ENCODE measurements at regions not wholly inside any gene's neighbourhood (a gene's known extent, or its start where the extent isn't known, plus 50 kb on each side); places are given as distances from the start of the nearest gene placed in this dataset.

DNA sequence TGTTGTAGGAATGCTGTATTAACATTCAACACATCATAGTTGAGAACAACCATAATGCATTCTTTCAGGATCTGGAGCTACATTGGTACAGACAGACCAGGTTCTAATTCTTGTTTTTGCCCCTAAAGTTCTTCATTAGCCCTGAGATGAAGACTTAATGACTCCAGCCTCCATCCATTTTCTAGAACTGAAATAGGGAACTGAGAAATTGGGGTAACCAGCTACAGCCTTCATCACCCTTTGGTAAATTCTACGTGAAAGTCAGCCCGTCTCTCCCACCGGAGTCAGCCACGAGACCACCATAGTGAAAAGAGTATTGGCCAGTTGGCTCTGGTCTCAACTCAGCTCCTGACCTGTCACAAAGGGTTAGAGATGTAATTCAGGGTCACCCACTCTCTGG is 164.0 kb downstream of the NUAK1 start:
- peaks cover 0 to 2% (median 0%) of the 10 kb centered on the region in 5 experiments for H3K27me3 ChIP-seq (replicated peaks in 2 of 5; ENCODE audit: control insufficient read depth in 4 of 5, insufficient read depth in 5 of 5, low read length in 4 of 5)
- no peak overlapping the region for H3K4me3 ChIP-seq (ENCODE audit: control insufficient read depth in 1 of 7, extremely low read depth in 1 of 7, insufficient read depth in 4 of 7, low read depth in 2 of 7, low read length in 6 of 7)
- ChIA-PET CTCF (interaction anchor here (0.9 kb wide), 1 partner anchor 18 kb away, joined by 3 read pairs; no protein-coding TSS in a partner anchor), POLR2A (no interaction called here)
- H3K9me3 ChIP-seq (ENCODE audit: control extremely low read depth in 1 of 5, control insufficient read depth in 4 of 5, insufficient read depth in 2 of 5, low read depth in 1 of 5, low read length in 4 of 5): no peaks in the 10 kb centered on the region
- no peaks in the 10 kb centered on the region for H3K36me3 ChIP-seq (ENCODE audit: control insufficient read depth in 4 of 4, insufficient read depth in 4 of 4, low read length in 3 of 4)
- DNase-seq: no peak
- H3K27ac ChIP-seq (ENCODE audit: insufficient read depth in 1 of 2, low read depth in 1 of 2, low read length in 2 of 2, poor library complexity in 1 of 2, severe bottlenecking in 2 of 2): no peak overlapping the region
- 98% methylated on average over 4 of the region's 4 CpGs for WGBS (ENCODE audit: insufficient coverage)
- H3K4me1 ChIP-seq (ENCODE audit: control extremely low read depth in 1 of 4, control insufficient read depth in 4 of 4, insufficient read depth in 4 of 4, low read length in 3 of 4): no peaks in the 10 kb centered on the region

DNA sequence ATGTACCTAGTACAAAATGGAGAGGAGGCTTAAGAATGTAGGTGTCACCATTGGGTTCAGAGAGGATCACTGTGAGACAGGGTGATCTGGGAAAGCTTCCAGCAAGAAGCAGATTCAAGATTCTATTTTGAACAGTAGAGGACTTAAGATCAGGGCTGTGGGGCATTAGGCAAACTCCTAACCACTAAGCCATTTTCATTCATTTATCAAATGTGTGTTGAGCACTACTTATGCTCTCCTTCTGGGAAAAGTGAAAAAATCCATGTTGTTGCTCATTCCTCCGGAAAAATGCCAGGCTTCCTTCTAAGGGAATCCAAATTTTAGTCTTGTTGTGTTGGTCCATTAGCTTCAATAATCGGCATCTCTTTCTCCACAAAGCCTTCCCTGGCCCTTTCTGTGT is 163.4 kb downstream of the NUAK1 start:
- no peak overlapping the region for H3K4me3 ChIP-seq (ENCODE audit: control insufficient read depth in 1 of 7, extremely low read depth in 1 of 7, insufficient read depth in 4 of 7, low read depth in 2 of 7, low read length in 6 of 7)
- no peaks in the 10 kb centered on the region for H3K36me3 ChIP-seq (ENCODE audit: control insufficient read depth in 4 of 4, insufficient read depth in 4 of 4, low read length in 3 of 4)
- no peaks in the 10 kb centered on the region for H3K4me1 ChIP-seq (ENCODE audit: control extremely low read depth in 1 of 4, control insufficient read depth in 4 of 4, insufficient read depth in 4 of 4, low read length in 3 of 4)
- no peaks in the 10 kb centered on the region for H3K9me3 ChIP-seq (ENCODE audit: control extremely low read depth in 1 of 5, control insufficient read depth in 4 of 5, insufficient read depth in 2 of 5, low read depth in 1 of 5, low read length in 4 of 5)
- peaks cover 0 to 2% (median 0%) of the 10 kb centered on the region in 5 experiments for H3K27me3 ChIP-seq (replicated peaks in 2 of 5; ENCODE audit: control insufficient read depth in 4 of 5, insufficient read depth in 5 of 5, low read length in 4 of 5)
- 100% methylated on average over 1 of the region's 2 CpGs for WGBS (ENCODE audit: insufficient coverage)
- CTCF ChIA-PET: interaction anchor here (0.9 kb wide), 1 partner anchor 18 kb away, joined by 3 read pairs; no protein-coding TSS in a partner anchor
- DNase-seq: no peak
- POLR2A ChIA-PET: no interaction called here
- H3K27ac ChIP-seq (ENCODE audit: insufficient read depth in 1 of 2, low read depth in 1 of 2, low read length in 2 of 2, poor library complexity in 1 of 2, severe bottlenecking in 2 of 2): no peak overlapping the region

DNA sequence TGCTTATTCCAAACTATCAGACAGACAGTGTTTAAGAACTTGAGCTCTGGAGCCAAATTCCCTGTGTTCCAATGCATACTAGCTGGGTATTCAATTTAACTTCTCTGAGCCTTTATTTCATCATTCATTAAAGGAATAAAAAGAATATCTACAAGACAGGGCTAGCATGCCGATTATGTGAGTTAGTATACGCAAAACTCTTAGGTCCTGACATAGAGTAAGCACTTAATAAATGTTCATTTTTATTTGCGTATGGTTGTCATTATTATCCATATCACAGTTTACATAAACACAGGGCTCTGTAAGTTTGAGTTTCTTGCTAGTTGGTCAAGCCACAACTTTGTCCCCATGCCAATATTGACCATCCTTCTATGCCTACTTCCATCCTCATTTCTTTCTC is 161.5 kb downstream of the NUAK1 start:
- no peak for DNase-seq
- POLR2A ChIA-PET: no interaction called here
- Histone ChIP-seq H3K9me3 (ENCODE audit: control extremely low read depth in 1 of 5, control insufficient read depth in 4 of 5, insufficient read depth in 2 of 5, low read depth in 1 of 5, low read length in 4 of 5) (no peaks in the 10 kb centered on the region), H3K27me3 (replicated peaks in 2 of 5; ENCODE audit: control insufficient read depth in 4 of 5, insufficient read depth in 5 of 5, low read length in 4 of 5) (peaks cover 0 to 2% (median 0%) of the 10 kb centered on the region in 5 experiments), H3K27ac (ENCODE audit: insufficient read depth in 1 of 2, low read depth in 1 of 2, low read length in 2 of 2, poor library complexity in 1 of 2, severe bottlenecking in 2 of 2) (no peak overlapping the region), H3K4me1 (ENCODE audit: control extremely low read depth in 1 of 4, control insufficient read depth in 4 of 4, insufficient read depth in 4 of 4, low read length in 3 of 4) (no peaks in the 10 kb centered on the region), H3K36me3 (ENCODE audit: control insufficient read depth in 4 of 4, insufficient read depth in 4 of 4, low read length in 3 of 4) (no peaks in the 10 kb centered on the region), H3K4me3 (ENCODE audit: control insufficient read depth in 1 of 7, extremely low read depth in 1 of 7, insufficient read depth in 4 of 7, low read depth in 2 of 7, low read length in 6 of 7) (no peak overlapping the region)
- WGBS (ENCODE audit: insufficient coverage): no CpG with 5 or more reads among the region's 3 CpGs
- CTCF ChIA-PET: no interaction called here

DNA sequence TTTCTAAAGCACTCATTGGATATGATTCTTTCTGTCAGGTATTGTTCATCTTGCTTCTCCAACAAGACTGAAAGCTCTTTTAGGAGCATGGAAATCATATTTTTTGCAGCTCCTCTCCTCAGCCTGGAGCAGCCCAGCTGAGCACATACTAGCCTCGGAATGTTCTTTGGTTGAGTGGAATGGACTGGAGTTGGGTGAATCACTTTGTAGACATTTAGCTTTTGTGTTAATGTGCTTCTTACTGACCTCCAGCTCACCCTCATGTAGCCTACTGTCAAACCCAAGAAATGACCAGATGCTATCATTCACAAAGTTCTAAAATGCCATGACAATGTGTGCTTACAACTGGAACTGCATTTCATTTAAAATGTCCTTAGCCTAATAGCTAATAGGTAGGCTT is 161.1 kb downstream of the NUAK1 start:
- DNase-seq: no peak
- H3K27me3 ChIP-seq (replicated peaks in 2 of 5; ENCODE audit: control insufficient read depth in 4 of 5, insufficient read depth in 5 of 5, low read length in 4 of 5): peaks cover 0 to 2% (median 0%) of the 10 kb centered on the region in 5 experiments
- H3K4me1 ChIP-seq (ENCODE audit: control extremely low read depth in 1 of 4, control insufficient read depth in 4 of 4, insufficient read depth in 4 of 4, low read length in 3 of 4): no peaks in the 10 kb centered on the region
- CTCF ChIA-PET: no interaction called here
- POLR2A ChIA-PET: no interaction called here
- no peaks in the 10 kb centered on the region for H3K36me3 ChIP-seq (ENCODE audit: control insufficient read depth in 4 of 4, insufficient read depth in 4 of 4, low read length in 3 of 4)
- no CpG with 5 or more reads among the region's 1 CpG for WGBS (ENCODE audit: insufficient coverage)
- no peak overlapping the region for H3K27ac ChIP-seq (ENCODE audit: insufficient read depth in 1 of 2, low read depth in 1 of 2, low read length in 2 of 2, poor library complexity in 1 of 2, severe bottlenecking in 2 of 2)
- H3K9me3 ChIP-seq (ENCODE audit: control extremely low read depth in 1 of 5, control insufficient read depth in 4 of 5, insufficient read depth in 2 of 5, low read depth in 1 of 5, low read length in 4 of 5): no peaks in the 10 kb centered on the region
- no peak overlapping the region for H3K4me3 ChIP-seq (ENCODE audit: control insufficient read depth in 1 of 7, extremely low read depth in 1 of 7, insufficient read depth in 4 of 7, low read depth in 2 of 7, low read length in 6 of 7)

DNA sequence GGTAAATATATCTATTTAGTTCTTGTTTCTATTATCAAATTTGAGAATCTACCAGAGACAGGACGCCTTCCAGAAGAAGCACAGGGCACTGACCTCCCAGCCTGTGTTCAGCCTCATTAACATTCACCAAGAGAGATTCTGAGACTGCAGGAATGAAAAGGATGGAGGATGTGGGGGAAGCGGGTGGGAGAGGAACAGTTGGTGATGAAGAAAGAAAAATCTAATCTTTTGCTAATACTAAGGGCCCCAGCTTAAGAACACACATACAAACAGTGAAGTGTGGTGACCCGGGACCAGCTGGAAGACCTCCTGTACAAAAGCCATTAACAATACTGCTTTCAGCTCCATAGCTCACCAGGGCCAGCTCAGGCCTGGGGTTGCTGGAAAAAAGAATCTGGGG is 160.5 kb downstream of the NUAK1 start:
- no peaks in the 10 kb centered on the region for H3K36me3 ChIP-seq (ENCODE audit: control insufficient read depth in 4 of 4, insufficient read depth in 4 of 4, low read length in 3 of 4)
- H3K9me3 ChIP-seq (ENCODE audit: control extremely low read depth in 1 of 5, control insufficient read depth in 4 of 5, insufficient read depth in 2 of 5, low read depth in 1 of 5, low read length in 4 of 5): no peaks in the 10 kb centered on the region
- WGBS (ENCODE audit: insufficient coverage): 100% methylated on average over 1 of the region's 3 CpGs
- no peak overlapping the region for H3K27ac ChIP-seq (ENCODE audit: insufficient read depth in 1 of 2, low read depth in 1 of 2, low read length in 2 of 2, poor library complexity in 1 of 2, severe bottlenecking in 2 of 2)
- H3K4me1 ChIP-seq (ENCODE audit: control extremely low read depth in 1 of 4, control insufficient read depth in 4 of 4, insufficient read depth in 4 of 4, low read length in 3 of 4): no peaks in the 10 kb centered on the region
- CTCF ChIA-PET: no interaction called here
- POLR2A ChIA-PET: no interaction called here
- peaks cover 0 to 2% (median 0%) of the 10 kb centered on the region in 5 experiments for H3K27me3 ChIP-seq (replicated peaks in 2 of 5; ENCODE audit: control insufficient read depth in 4 of 5, insufficient read depth in 5 of 5, low read length in 4 of 5)
- H3K4me3 ChIP-seq (ENCODE audit: control insufficient read depth in 1 of 7, extremely low read depth in 1 of 7, insufficient read depth in 4 of 7, low read depth in 2 of 7, low read length in 6 of 7): no peak overlapping the region
- DNase-seq: no peak

DNA sequence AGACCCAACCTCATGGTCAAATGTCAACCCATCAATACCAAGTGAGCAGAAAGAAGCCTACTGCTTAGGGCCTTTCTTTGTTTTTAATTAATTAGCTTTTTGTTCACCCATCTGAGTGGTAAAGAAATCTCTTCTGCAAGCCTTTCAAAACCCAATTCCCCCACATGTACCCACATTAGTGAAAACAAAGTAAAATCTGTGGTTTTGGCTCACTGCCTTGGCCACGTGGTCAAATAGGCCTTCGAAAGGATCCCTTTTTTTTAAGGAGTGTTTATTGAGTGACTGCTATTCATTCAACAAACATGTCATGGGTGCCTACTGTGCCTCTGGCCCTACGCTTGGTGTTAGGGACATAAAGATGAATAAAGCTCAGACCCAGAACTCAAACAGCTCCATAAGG is 160.1 kb downstream of the NUAK1 start:
- ChIA-PET CTCF (no interaction called here), POLR2A (no interaction called here)
- DNase-seq: no peak
- H3K4me3 ChIP-seq (ENCODE audit: control insufficient read depth in 1 of 7, extremely low read depth in 1 of 7, insufficient read depth in 4 of 7, low read depth in 2 of 7, low read length in 6 of 7): no peak overlapping the region
- no peaks in the 10 kb centered on the region for H3K9me3 ChIP-seq (ENCODE audit: control extremely low read depth in 1 of 5, control insufficient read depth in 4 of 5, insufficient read depth in 2 of 5, low read depth in 1 of 5, low read length in 4 of 5)
- 40% methylated on average over 2 of the region's 3 CpGs for WGBS (ENCODE audit: insufficient coverage)
- no peaks in the 10 kb centered on the region for H3K36me3 ChIP-seq (ENCODE audit: control insufficient read depth in 4 of 4, insufficient read depth in 4 of 4, low read length in 3 of 4)
- no peaks in the 10 kb centered on the region for H3K4me1 ChIP-seq (ENCODE audit: control extremely low read depth in 1 of 4, control insufficient read depth in 4 of 4, insufficient read depth in 4 of 4, low read length in 3 of 4)
- peaks cover 0 to 2% (median 0%) of the 10 kb centered on the region in 5 experiments for H3K27me3 ChIP-seq (replicated peaks in 2 of 5; ENCODE audit: control insufficient read depth in 4 of 5, insufficient read depth in 5 of 5, low read length in 4 of 5)
- no peak overlapping the region for H3K27ac ChIP-seq (ENCODE audit: insufficient read depth in 1 of 2, low read depth in 1 of 2, low read length in 2 of 2, poor library complexity in 1 of 2, severe bottlenecking in 2 of 2)

DNA sequence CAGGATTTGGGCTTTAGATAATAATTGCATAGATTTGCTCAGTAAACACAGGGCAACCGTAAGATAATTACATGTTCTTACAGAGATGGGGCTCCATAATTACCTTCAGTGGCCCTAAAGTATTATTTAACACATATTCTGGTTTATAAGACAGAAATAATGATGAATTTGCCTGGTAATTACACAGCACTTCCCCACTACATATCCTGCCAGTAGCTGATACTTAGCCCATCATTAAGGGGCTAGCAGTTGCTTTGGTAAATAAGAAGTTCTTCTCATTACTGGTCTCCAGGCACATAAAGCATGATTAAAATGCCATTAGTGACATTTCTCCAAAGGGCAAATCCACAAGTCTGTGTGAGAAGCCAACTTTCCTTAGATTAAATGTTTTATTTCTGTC is 158.7 kb downstream of the NUAK1 start:
- no CpG with 5 or more reads among the region's 1 CpG for WGBS (ENCODE audit: insufficient coverage)
- Histone ChIP-seq H3K4me1 (ENCODE audit: control extremely low read depth in 1 of 4, control insufficient read depth in 4 of 4, insufficient read depth in 4 of 4, low read length in 3 of 4) (no peaks in the 10 kb centered on the region), H3K9me3 (ENCODE audit: control extremely low read depth in 1 of 5, control insufficient read depth in 4 of 5, insufficient read depth in 2 of 5, low read depth in 1 of 5, low read length in 4 of 5) (no peaks in the 10 kb centered on the region), H3K36me3 (ENCODE audit: control insufficient read depth in 4 of 4, insufficient read depth in 4 of 4, low read length in 3 of 4) (no peaks in the 10 kb centered on the region), H3K4me3 (ENCODE audit: control insufficient read depth in 1 of 7, extremely low read depth in 1 of 7, insufficient read depth in 4 of 7, low read depth in 2 of 7, low read length in 6 of 7) (no peak overlapping the region), H3K27ac (ENCODE audit: insufficient read depth in 1 of 2, low read depth in 1 of 2, low read length in 2 of 2, poor library complexity in 1 of 2, severe bottlenecking in 2 of 2) (no peak overlapping the region), H3K27me3 (replicated peaks in 2 of 5; ENCODE audit: control insufficient read depth in 4 of 5, insufficient read depth in 5 of 5, low read length in 4 of 5) (peaks cover 0 to 2% (median 0%) of the 10 kb centered on the region in 5 experiments)
- ChIA-PET CTCF (no interaction called here), POLR2A (no interaction called here)
- DNase-seq: no peak
